ENCODE measurements at regions not wholly inside any gene's neighbourhood (a gene's known extent, or its start where the extent isn't known, plus 50 kb on each side); places are given as distances from the start of the nearest gene placed in this dataset.

DNA sequence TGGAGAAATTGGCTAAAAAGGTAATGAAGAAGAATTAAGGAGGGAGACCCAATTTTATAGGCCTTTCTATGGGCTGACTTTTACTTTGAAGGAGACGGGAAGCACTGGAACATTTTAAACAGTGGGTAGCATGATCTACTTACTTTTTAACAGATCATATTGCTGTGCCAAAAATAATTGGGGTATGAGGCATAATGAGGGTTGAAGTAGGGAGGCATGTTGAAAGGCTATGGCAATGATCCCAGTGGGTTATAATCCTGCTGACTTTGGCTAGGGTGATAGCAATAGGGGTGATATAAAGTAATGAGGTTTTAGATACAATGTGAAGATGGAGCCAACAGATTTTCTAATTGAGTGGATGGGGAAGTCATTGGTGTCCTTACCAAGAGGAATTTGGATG, 73.2 kb downstream of the GPR37 start:
- DNase-seq (ENCODE audit: low read depth) = peak; percentile 49

- DNase-seq (ENCODE audit: low read depth) = no peak
Observed at GRCh38 chr7:124690840-124691239, 74.8 kb downstream of the GPR37 start.

DNA sequence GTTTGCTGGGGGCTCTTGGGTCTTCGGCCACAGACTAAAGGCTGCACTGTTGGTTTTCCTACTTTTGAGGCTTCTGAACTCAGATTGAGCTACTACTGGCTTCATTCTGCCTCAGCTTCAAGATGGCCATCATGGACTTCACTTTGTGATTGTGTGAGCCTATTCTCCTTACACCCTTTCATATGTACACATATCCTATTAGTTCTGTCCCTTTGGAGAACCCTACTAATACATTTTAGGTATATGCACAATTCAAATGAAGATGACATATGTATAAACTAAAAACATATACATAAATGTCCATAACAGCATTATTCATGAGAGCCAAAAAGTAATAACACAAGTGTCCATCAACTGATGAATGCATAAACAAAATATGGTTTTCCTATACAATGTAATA, 75.7 kb downstream of the GPR37 start:
- DNase-seq (ENCODE audit: low read depth) = no peak

GRCh38 chr7:124689523-124689922, 76.1 kb downstream of the GPR37 start:
- no peak for DNase-seq (ENCODE audit: low read depth)

DNA sequence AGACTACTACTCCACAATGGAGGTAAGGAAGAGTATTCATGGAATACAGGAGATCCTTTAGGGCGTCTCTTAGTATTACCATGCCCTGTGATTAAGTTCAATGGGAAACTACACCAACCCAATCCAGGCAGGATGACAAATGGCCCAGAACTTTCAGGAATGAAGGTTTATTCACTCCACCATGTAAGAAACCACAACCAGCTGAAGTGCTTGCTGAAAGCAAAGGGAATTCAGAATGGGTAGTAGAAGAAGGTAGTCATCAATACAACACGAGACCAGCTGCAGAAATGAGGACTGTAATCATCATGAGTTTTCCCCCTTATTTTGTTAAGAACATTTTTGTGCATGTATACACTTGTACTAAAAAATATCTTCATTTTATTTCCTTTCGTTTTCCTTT, 76.6 kb downstream of the GPR37 start:
- peak; percentile 19 for DNase-seq (ENCODE audit: low read depth)

DNA sequence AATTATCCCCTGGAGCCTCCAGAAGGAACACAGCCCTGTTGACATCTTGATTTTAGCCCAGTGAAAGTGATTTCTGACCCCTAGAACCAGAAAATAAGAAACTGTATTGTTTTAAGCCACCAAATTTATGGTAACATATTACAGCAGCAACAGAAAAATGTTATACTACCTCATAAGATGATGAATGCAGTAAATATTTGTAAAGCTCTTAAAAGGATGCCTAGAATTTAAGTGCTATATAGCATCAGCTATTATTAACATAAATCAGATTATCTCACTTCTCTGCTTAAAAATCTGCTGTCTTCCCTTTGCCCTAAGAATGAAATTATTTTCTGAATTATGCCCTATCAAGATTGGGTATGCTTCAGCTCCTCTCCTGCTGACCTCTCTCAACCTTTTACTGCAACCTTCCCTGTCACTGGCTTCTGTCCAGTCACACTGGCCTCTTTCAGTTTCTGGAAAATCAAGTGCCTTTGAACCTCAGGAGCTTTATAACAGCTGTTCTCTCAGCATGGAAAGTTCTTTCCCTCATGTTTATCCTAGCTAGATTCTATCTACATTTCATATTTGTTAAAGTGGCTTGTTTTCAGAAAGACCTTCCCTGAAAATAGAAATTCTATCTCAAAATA, 78.9 kb downstream of the GPR37 start:
- no peak for DNase-seq (ENCODE audit: low read depth)

DNA sequence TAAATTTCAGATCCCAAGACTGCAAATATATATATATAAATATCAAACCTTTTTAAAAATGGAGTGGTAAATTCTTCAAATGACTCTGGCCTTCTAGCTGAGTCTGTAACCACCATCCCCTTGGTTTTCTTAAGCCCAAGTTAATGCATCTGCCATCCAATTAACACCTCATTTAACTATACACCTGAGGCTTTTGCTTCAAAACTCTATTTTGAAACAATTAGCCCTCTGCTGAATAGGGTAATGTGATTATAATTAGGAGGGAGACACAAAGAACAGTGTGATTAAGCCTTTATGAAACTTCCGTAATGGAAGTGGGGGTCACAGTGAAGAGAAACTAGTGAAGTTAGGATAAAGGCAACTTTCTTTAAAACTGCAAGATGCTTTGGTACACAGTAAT, 83.6 kb downstream of the GPR37 start:
- DNase-seq (ENCODE audit: low read depth) = no peak

- DNase-seq (ENCODE audit: low read depth) = no peak
Observed at GRCh38 chr7:124680304-124680703, 85.3 kb downstream of the GPR37 start.

DNA sequence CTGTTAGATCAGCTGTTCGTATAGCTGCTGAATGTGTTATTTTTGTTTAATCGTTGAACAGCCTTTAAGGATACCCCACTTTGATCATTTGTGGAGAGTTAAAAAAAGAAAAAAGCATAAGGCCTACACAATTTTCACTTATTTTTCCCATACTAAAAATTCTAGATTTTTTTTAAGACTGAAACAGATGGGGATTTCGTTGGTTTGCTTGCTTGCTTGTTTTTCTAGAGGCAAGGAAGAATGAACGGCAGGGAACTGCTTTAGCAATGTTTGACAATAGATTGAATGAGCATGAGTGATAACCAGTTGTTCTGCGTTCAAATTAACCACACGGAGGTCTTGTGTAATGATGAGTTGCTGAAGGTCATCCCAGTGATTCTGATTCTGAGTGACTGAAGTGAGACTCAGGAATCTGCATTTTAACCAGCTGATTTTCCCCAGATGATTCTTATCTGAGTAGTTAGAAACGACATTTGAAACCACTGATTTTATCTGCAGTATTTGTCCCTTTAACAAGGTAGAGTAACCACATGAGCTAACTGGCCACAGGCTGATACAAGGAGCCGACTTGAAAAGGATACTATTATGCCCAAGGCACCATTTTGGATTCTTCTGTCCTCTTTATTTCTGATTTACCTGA, 85.9 kb downstream of the GPR37 start:
- DNase-seq (ENCODE audit: low read depth) = no peak

DNA sequence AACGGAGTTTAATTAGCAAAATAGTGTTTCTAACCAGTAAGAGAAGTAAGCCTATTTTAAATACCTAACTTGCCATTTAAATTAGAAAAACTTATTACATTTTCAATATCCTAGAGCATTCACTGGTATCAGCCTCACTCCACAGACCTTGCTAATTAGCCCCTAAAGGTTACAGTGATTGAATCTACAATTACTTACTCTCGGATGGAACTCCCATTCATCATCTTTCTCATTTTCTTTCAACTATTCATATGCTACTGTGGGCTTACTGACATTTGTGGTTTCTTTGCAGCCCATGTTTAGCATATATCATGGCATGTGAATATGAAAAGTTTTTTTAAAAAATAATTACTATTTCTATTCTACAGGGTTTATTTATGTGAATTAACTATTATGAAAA, 86.4 kb downstream of the GPR37 start:
- no peak for DNase-seq (ENCODE audit: low read depth)

- no peak for DNase-seq (ENCODE audit: low read depth)
Observed at GRCh38 chr7:124674451-124674850, 91.1 kb downstream of the GPR37 start.

DNA sequence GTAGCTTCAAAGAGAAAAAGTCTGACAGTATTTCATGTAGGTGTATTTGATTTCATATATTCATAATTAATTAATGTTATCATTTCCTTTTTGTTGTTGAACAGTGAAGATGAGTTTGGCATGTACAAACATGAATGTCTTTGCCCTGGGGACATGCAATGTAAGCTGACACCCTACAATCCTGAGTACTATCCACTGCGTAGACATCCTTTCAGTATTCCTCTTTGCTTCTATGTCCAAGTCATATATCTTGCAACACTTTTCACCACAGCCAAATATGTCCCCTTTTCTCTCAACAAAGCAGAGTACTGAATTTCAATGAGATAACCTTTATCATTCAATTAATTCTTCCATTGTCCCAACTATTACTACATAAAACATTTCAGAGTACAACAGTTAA, 93.6 kb downstream of the GPR37 start:
- DNase-seq (ENCODE audit: low read depth) = no peak

- no peak for DNase-seq (ENCODE audit: low read depth)
Observed at GRCh38 chr7:124667312-124668153, 98.1 kb downstream of the GPR37 start.

GRCh38 chr7:124662937-124663336, 102.7 kb downstream of the GPR37 start:
- no peak for DNase-seq (ENCODE audit: low read depth)

- no peak for DNase-seq (ENCODE audit: low read depth)
Observed at GRCh38 chr7:124662372-124662771, 103.2 kb downstream of the GPR37 start.

GRCh38 chr7:124655990-124656389, 109.6 kb downstream of the GPR37 start:
- no peak for DNase-seq (ENCODE audit: low read depth)

DNA sequence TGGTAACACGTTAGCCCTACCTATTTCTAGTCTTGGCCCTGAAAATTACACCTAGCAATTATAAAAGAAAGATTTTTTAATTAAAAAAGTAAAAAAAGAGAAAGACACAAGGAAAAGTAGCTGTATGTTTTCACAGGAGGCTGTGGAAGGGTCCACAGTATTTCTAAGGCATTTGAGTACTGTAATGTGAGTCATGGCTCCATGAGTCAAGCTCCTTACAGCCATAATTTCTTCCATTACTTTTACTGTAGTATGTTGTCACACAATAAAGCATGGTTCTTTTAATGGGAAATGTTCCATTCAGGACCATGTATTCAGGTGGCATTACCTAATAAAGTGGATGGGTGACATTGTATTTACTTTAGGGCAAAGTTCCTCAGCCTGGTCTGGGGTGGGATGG, 113.4 kb downstream of the GPR37 start:
- DNase-seq (ENCODE audit: low read depth) = peak; percentile 27

- DNase-seq (ENCODE audit: low read depth) = no peak
Observed at GRCh38 chr7:124651136-124651535, 114.5 kb downstream of the GPR37 start.

DNA sequence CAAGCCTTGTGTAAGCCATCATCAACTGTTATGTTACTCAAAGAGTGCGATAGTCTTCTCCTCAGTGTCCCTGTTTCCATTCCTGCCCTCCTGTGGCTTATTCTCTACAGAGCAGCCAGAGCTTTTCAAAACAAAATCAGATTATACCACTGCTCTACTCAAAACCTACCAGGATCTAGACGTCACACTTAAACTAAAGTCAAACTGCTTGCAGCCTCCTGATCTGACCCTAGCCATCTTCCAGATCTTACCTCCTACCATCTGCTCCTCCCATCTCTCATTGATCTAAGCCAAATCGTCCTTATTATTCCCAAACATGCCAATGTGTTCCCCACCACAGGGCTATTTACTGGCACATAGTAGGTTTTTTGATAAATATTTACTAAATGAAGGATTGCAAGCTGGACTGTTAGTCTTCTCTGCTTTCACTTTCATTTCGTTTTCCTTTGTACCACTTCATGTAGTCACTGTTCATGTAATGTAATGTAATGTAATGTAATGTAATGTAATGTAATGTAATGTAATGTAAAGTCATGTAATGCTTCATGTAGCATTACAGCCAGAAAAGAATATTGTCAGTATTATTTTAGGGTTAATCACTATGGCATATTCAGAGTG, 116.1 kb downstream of the GPR37 start:
- no peak for DNase-seq (ENCODE audit: low read depth)

- no peak for DNase-seq (ENCODE audit: low read depth)
Observed at GRCh38 chr7:124647630-124648306, 117.8 kb downstream of the GPR37 start.

GRCh38 chr7:124645704-124646103, 119.9 kb downstream of the GPR37 start:
- no peak for DNase-seq (ENCODE audit: low read depth)

DNA sequence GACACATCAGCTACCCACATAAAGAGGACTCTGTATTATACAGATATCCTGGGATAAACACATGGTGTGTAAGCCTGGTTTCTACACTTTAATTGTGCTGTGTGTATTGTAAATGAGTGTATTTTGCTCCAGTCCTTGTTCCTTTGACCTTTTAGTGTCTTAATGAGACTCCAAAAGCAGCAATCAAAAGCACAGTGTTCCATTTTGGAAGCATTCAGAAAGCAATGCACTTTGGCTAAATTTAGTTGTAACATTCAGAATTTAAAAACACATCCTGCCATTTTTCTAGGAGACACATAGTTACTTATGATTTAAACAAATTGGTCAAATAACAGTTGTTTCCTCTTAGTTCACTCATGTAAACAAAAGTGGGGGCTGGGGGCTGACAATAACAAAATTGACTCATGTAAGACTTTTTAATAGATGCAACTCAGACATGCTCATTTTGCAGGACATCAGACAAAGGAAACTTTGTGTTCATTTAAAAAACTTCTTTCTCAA, 122.2 kb downstream of the GPR37 start:
- DNase-seq (ENCODE audit: low read depth) = no peak
